Dedifferentiated amniotic fluid mesenchymal stem cell (primary cell): ENCODE measurements at regions not wholly inside any gene's neighbourhood (a gene's known extent, or its start where the extent isn't known, plus 50 kb on each side); places are given as distances from the start of the nearest gene placed in this dataset.
A peak's percentile ranks its signal among the peaks of the same experiment; 100 is the strongest.
"Not testable (repeated sequence)": the region's sequence is repeated elsewhere in the genome, so short reads cannot be mapped to it uniquely, and the experiment has no call there.

Experiments used
- DNase-seq: peaks from one replicate; pipeline ENCODE4 v3.0.0-alpha.2; 2016; ENCODE audit errors: extremely low spot score

GRCh38 chr1:185541871-185542301 is 192.3 kb upstream of the HMCN1 start:
- DNase-seq = peak; percentile 73

- no peak for DNase-seq
These were observed 193.9 kb upstream of the HMCN1 start for GRCh38 chr1:185540295-185540694.

GRCh38 chr1:185539277-185539943 is 194.8 kb upstream of the HMCN1 start:
- DNase-seq = no peak

GRCh38 chr1:185538309-185538898 is 195.8 kb upstream of the HMCN1 start:
- not testable (repeated sequence) for DNase-seq

- DNase-seq = no peak
These were observed 196.6 kb upstream of the HMCN1 start for GRCh38 chr1:185537596-185537995.

- no peak for DNase-seq
These were observed 197.8 kb upstream of the HMCN1 start for GRCh38 chr1:185536165-185536920.

- no peak for DNase-seq
These were observed 198.6 kb upstream of the HMCN1 start for GRCh38 chr1:185535621-185536020.

GRCh38 chr1:185534801-185535200 is 199.4 kb upstream of the HMCN1 start:
- no peak for DNase-seq

GRCh38 chr1:185533596-185533995 is 200.6 kb upstream of the HMCN1 start:
- DNase-seq = no peak

GRCh38 chr1:185532856-185533255 is 201.3 kb upstream of the HMCN1 start:
- DNase-seq = no peak

- DNase-seq = no peak
These were observed 202.4 kb upstream of the HMCN1 start for GRCh38 chr1:185531838-185532237.

- no peak for DNase-seq
These were observed 204.0 kb upstream of the HMCN1 start for GRCh38 chr1:185530215-185530614.

- no peak for DNase-seq
These were observed 204.5 kb upstream of the HMCN1 start for GRCh38 chr1:185529673-185530072.

- DNase-seq = no peak
These were observed 206.0 kb upstream of the HMCN1 start for GRCh38 chr1:185528084-185528676.

GRCh38 chr1:185526344-185527307 is 207.6 kb upstream of the HMCN1 start:
- no peak for DNase-seq

GRCh38 chr1:185520188-185520920 is 203.3 kb upstream of the IVNS1ABP start:
- DNase-seq = no peak

- no peak for DNase-seq
These were observed 200.9 kb upstream of the IVNS1ABP start for GRCh38 chr1:185517808-185518419.

GRCh38 chr1:185517301-185517700 is 200.3 kb upstream of the IVNS1ABP start:
- not testable (repeated sequence) for DNase-seq

GRCh38 chr1:185515696-185516095 is 198.7 kb upstream of the IVNS1ABP start:
- DNase-seq = no peak

- no peak for DNase-seq
These were observed 197.3 kb upstream of the IVNS1ABP start for GRCh38 chr1:185514311-185514710.
